AG04450 (cell line): ENCODE measurements at regions not wholly inside any gene's neighbourhood (a gene's known extent, or its start where the extent isn't known, plus 50 kb on each side); places are given as distances from the start of the nearest gene placed in this dataset.

Experiments
- CTCF ChIA-PET: fragments of 300-600, 350-600 bp; formaldehyde crosslinking; extraction: SDS; loops from one replicate; lab custom pipeline; 2022; ENCODE audit warnings: antibody characterized with exemption, inconsistent platforms; lab: Charles Lee
- POLR2A ChIA-PET: fragments of 350-600 bp; formaldehyde crosslinking; extraction: SDS; loops from one replicate; lab custom pipeline; 2021; ENCODE audit warnings: antibody characterized with exemption, inconsistent platforms; lab: Yijun Ruan, JAX
- DNase-seq: peaks from one replicate; pipeline ENCODE4 v3.0.0-alpha.2; 2011; ENCODE audit warnings: low read depth, low spot score
- H3K27ac ChIP-seq: one replicate; pipeline ENCODE4 v1.5.1; 2012; ENCODE audit warnings: low read depth, low read length, control low read depth
- H3K27me3 ChIP-seq: one replicate; pipeline ENCODE4 v1.6.0; 2012; ENCODE audit warnings: low read length; ENCODE audit not compliant: control insufficient read depth, insufficient read depth
- H3K4me3 ChIP-seq: 2 replicates; pipeline ENCODE4 v1.5.1; 2011; ENCODE audit warnings: mild to moderate bottlenecking, low read depth, low read length, control low read depth
- H3K9me3 ChIP-seq: 2 replicates; pipeline ENCODE4 v1.5.1; 2012; ENCODE audit warnings: low read length; ENCODE audit not compliant: control insufficient read depth, insufficient read depth
- CTCF ChIP-seq: IDR thresholded peaks from 2 replicates; pipeline ENCODE4 v1.5.1; 2011; ENCODE audit warnings: low read depth, low read length, control low read depth, inconsistent platforms

GRCh38 chr6:148221196-148221979 lies 121.2 kb upstream of the SASH1 start:
- ChIA-PET CTCF (interaction anchor here (1.5 kb wide), 1 partner anchor 44 kb away, joined by 4 read pairs; no protein-coding TSS in a partner anchor), POLR2A (no interaction called here)
- no peaks in the 10 kb centered on the region for H3K9me3 ChIP-seq
- H3K4me3 ChIP-seq = no peak overlapping the region
- no peak for DNase-seq
- TF ChIP-seq CTCF = no peak
- no peak overlapping the region for H3K27ac ChIP-seq
- no peaks in the 10 kb centered on the region for H3K27me3 ChIP-seq

DNA sequence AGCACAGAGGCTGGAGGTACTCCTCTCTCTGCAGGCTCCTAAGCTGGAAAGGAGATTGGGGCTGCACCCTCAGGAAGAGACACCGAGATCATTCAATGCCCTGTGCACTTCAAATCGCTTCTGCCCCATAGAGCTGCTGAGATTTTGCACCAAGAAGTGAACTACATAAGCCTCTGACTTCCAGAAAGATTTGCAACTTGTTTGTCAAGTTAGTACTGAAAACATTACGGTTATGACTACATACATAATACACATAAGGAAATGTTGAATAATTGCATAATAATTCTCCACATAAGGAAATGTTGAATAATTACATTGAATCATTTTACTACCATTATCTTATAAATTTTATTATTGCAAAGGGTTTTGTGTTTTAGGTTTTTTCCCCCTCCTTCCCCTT lies 120.3 kb upstream of the SASH1 start:
- no peak for DNase-seq
- no peak overlapping the region for H3K27ac ChIP-seq
- ChIA-PET POLR2A (no interaction called here), CTCF (no interaction called here)
- no peak for TF ChIP-seq CTCF
- no peaks in the 10 kb centered on the region for H3K27me3 ChIP-seq
- no peaks in the 10 kb centered on the region for H3K9me3 ChIP-seq
- H3K4me3 ChIP-seq = no peak overlapping the region

DNA sequence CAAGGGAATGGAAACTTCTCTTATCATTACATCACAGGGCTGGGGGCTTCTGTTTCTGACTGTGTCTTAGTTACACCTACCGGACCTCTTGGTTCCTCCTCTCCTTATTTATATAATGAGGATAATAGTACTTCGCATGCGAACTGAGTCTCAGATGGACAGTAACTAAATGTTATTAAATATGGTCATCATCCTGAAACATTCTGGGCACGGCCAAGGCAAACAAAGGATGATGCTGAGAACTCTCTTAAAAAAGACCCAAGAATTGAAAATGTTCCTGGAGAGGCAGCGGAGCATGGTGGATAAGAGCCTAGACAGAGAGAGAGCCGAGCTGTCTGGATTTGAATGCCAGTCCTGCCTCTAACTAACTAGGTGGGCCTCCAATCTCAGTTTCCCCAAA lies 119.8 kb upstream of the SASH1 start:
- no peaks in the 10 kb centered on the region for H3K27me3 ChIP-seq
- CTCF ChIA-PET = no interaction called here
- no peak for TF ChIP-seq CTCF
- H3K4me3 ChIP-seq = no peak overlapping the region
- no peak overlapping the region for H3K27ac ChIP-seq
- POLR2A ChIA-PET = no interaction called here
- DNase-seq = no peak
- H3K9me3 ChIP-seq = no peaks in the 10 kb centered on the region

- Histone ChIP-seq H3K27ac (no peak overlapping the region), H3K9me3 (no peaks in the 10 kb centered on the region), H3K27me3 (no peaks in the 10 kb centered on the region), H3K4me3 (no peak overlapping the region)
- ChIA-PET CTCF (interaction anchor here (1.4 kb wide), 1 partner anchor 46 kb away, joined by 4 read pairs; no protein-coding TSS in a partner anchor), POLR2A (no interaction called here)
- no peak for TF ChIP-seq CTCF
- DNase-seq = no peak
These were observed 119.2 kb upstream of the SASH1 start for GRCh38 chr6:148223424-148223842.

- Histone ChIP-seq H3K27me3 (no peaks in the 10 kb centered on the region), H3K4me3 (no peak overlapping the region), H3K27ac (no peak overlapping the region), H3K9me3 (no peaks in the 10 kb centered on the region)
- TF ChIP-seq CTCF = no peak
- ChIA-PET POLR2A (no interaction called here), CTCF (interaction anchor here (1.1 kb wide), 2 partner anchors 46 to 48 kb away, joined by 3 read pairs; no protein-coding TSS in a partner anchor)
- DNase-seq = no peak
These were observed 116.8 kb upstream of the SASH1 start for GRCh38 chr6:148225871-148226270.
